VCaP (cell line): ENCODE measurements at regions not wholly inside any gene's neighbourhood (a gene's known extent, or its start where the extent isn't known, plus 50 kb on each side); places are given as distances from the start of the nearest gene placed in this dataset.

Source experiments
- H3K27ac ChIP-seq: fragments of 450-650 bp; 2 replicates; pipeline ENCODE4 v1.5.1; 2017
- CTCF ChIP-seq: fragments of 450-650 bp; conservative IDR thresholded peaks from 2 replicates; pipeline ENCODE4 v1.5.1; 2017; ENCODE audit warnings: mild to moderate bottlenecking, moderate library complexity

GRCh38 chr10:78321000-78321399 is 287.3 kb downstream of the RPS24 start:
- no peak for TF ChIP-seq CTCF
- H3K27ac ChIP-seq: no peak overlapping the region

GRCh38 chr10:78321500-78321899 is 287.8 kb downstream of the RPS24 start:
- H3K27ac ChIP-seq: no peak overlapping the region
- no peak for TF ChIP-seq CTCF

- no peak overlapping the region for H3K27ac ChIP-seq
- TF ChIP-seq CTCF: no peak
Observed at GRCh38 chr10:78326372-78326771, 292.7 kb downstream of the RPS24 start.

GRCh38 chr10:78327778-78328591 is 294.3 kb downstream of the RPS24 start:
- no peak overlapping the region for H3K27ac ChIP-seq
- TF ChIP-seq CTCF: no peak

GRCh38 chr10:78328592-78329404 is 295.1 kb downstream of the RPS24 start:
- TF ChIP-seq CTCF: no peak
- H3K27ac ChIP-seq: no peak overlapping the region

- TF ChIP-seq CTCF: no peak
- H3K27ac ChIP-seq: no peak overlapping the region
Observed at GRCh38 chr10:78330884-78331283, 297.2 kb downstream of the RPS24 start.

- H3K27ac ChIP-seq: no peak overlapping the region
- TF ChIP-seq CTCF: no peak
Observed at GRCh38 chr10:78331391-78331922, 297.8 kb downstream of the RPS24 start.
